HepG2 (cell line): ENCODE measurements at regions not wholly inside any gene's neighbourhood (a gene's known extent, or its start where the extent isn't known, plus 50 kb on each side); places are given as distances from the start of the nearest gene placed in this dataset.

Experiments used
- ATAC-seq: fragments of 200-7000 bp; cut with Tn5 transposase; 3 replicates; pipeline ENCODE4 v1.9.1; 2020; ENCODE audit warnings: mild to moderate bottlenecking, moderate library complexity
- BruUV-seq: library from RNA; stranded (reverse); fragments of 400-500 nt; replicated peaks from 2 replicates; lab custom pipeline; 2021; lab: Mats Ljungman, UMichigan
- CTCF ChIA-PET: fragments of 300-600 bp; formaldehyde crosslinking; extraction: SDS; loops from one replicate; lab custom pipeline; 2021; ENCODE audit warnings: low total read pairs, inconsistent platforms, low intra/inter-chr PET ratio; lab: Yijun Ruan, JAX
- POLR2A ChIA-PET: fragments of 350-600 bp; sonication (Branson Sonifier 250); formaldehyde crosslinking; loops from one replicate; lab custom pipeline; 2020; ENCODE audit warnings: antibody characterized with exemption, inconsistent platforms; lab: Yijun Ruan, JAX
- DNase-seq: peaks from one replicate; pipeline ENCODE4 v3.0.0-alpha.2; 2015; ENCODE audit warnings: low spot score
- FAIRE-seq: peaks from 3 replicates; lab custom pipeline; 2011; peaks lifted over from hg19 to GRCh38; lab: Jason Lieb, UNC
- H2AFZ ChIP-seq: one replicate; pipeline ENCODE4 v1.6.1; 2011; ENCODE audit warnings: low read length, inconsistent platforms
- H3K27ac ChIP-seq: fragments of 300-600 bp; 3 replicates; pipeline ENCODE4 v1.8.0; 2011; ENCODE audit warnings: mixed run types, mild to moderate bottlenecking, mixed read lengths, low read length, inconsistent platforms; ENCODE audit not compliant: insufficient read depth; ENCODE audit errors: extremely low read length
- H3K27me3 ChIP-seq, 2 experiments: fragments of 200-600 bp in 1 of 2; 2 replicates in 1 of 2; 3 replicates in 1 of 2; pipeline versions ENCODE4 v1.6.0 to v1.8.0; 2011; ENCODE audit warnings: low read length in 2 of 2, mild to moderate bottlenecking in 2 of 2, moderate library complexity in 2 of 2, inconsistent platforms in 1 of 2; ENCODE audit not compliant: insufficient read depth in 2 of 2, control insufficient read depth in 1 of 2
- H3K36me3 ChIP-seq, 2 experiments: fragments of 200-600 bp in 1 of 2; replicated peaks in 1 of 2; 2 replicates in 1 of 2; 3 replicates in 1 of 2; pipeline versions ENCODE4 v1.5.1 to v1.8.0; 2011; ENCODE audit warnings: low read length in 2 of 2, inconsistent platforms in 1 of 2; ENCODE audit not compliant: insufficient read depth in 2 of 2, control insufficient read depth in 1 of 2
- H3K4me1 ChIP-seq: 2 replicates; pipeline ENCODE4 v1.5.1; 2012; ENCODE audit warnings: low read length, inconsistent platforms; ENCODE audit not compliant: insufficient read depth
- H3K4me2 ChIP-seq: 2 replicates; pipeline ENCODE4 v1.6.0; 2011; ENCODE audit warnings: low read depth, low read length, inconsistent platforms
- H3K4me3 ChIP-seq, 3 experiments: fragments of 200-600 bp in 1 of 3; sonication (generic), shearing (Covaris generic) in 1 of 3; replicated peaks in 1 of 3; 2 replicates each; pipeline ENCODE4 v1.5.1; 2011 to 2016; ENCODE audit warnings: low read length in 3 of 3, inconsistent platforms in 2 of 3, low read depth in 2 of 3, mild to moderate bottlenecking in 2 of 3, control low read depth in 1 of 3, mixed read lengths in 1 of 3; ENCODE audit not compliant: insufficient read depth in 1 of 3
- H3K79me2 ChIP-seq: one replicate; pipeline ENCODE4 v1.6.1; 2011; ENCODE audit warnings: low read length, inconsistent platforms; ENCODE audit not compliant: insufficient read depth
- H3K9ac ChIP-seq: 2 replicates; pipeline ENCODE4 v1.6.0; 2011; ENCODE audit warnings: mild to moderate bottlenecking, low read depth, low read length, inconsistent platforms; ENCODE audit not compliant: insufficient read depth
- H3K9me3 ChIP-seq: 2 replicates; pipeline ENCODE4 v1.5.1; 2012; ENCODE audit warnings: mild to moderate bottlenecking, low read length
- H4K20me1 ChIP-seq: 2 replicates; pipeline ENCODE4 v1.6.0; 2011; ENCODE audit warnings: inconsistent platforms, mild to moderate bottlenecking, low read length, moderate library complexity; ENCODE audit not compliant: insufficient read depth
- CAMTA2 ChIP-seq: sonication (generic); formaldehyde crosslinking; IDR thresholded peaks from 2 replicates; pipeline ENCODE4 v1.4.0; 2020; ENCODE audit warnings: mild to moderate bottlenecking, missing genetic modification reagents, borderline replicate concordance
- CBX5 ChIP-seq: sonication (generic); formaldehyde crosslinking; IDR thresholded peaks from 2 replicates; pipeline ENCODE4 v1.4.0; 2020; ENCODE audit warnings: missing genetic modification reagents, borderline replicate concordance
- DMAP1 ChIP-seq: IDR thresholded peaks from 2 replicates; pipeline ENCODE4 v1.6.1; 2016
- GATAD1 ChIP-seq: IDR thresholded peaks from 2 replicates; pipeline ENCODE4 v1.6.1; 2016; ENCODE audit warnings: missing genetic modification reagents, missing compliant biosample characterization
- HNRNPUL1 ChIP-seq: fragments of 200-400 bp; formaldehyde crosslinking; IDR thresholded peaks from 2 replicates; pipeline ENCODE4 v1.6.1; 2017; ENCODE audit warnings: low read depth, mild to moderate bottlenecking, low read length, moderate library complexity
- SRSF4 ChIP-seq: fragments of 200-400 bp; formaldehyde crosslinking; IDR thresholded peaks from one replicate; pipeline ENCODE4 v1.6.1; 2018; ENCODE audit warnings: mild to moderate bottlenecking, low read depth, low read length, moderate library complexity; ENCODE audit not compliant: poor library complexity, severe bottlenecking
- TMF1 ChIP-seq: sonication (generic); formaldehyde crosslinking; IDR thresholded peaks from 2 replicates; pipeline ENCODE4 v1.8.1; 2022; ENCODE audit warnings: low read depth, missing genetic modification reagents
- ZNF225 ChIP-seq: sonication (generic); formaldehyde crosslinking; IDR thresholded peaks from 2 replicates; pipeline ENCODE4 v1.4.0; 2020; ENCODE audit warnings: mild to moderate bottlenecking, missing genetic modification reagents
- ZNF230 ChIP-seq: sonication (generic); formaldehyde crosslinking; IDR thresholded peaks from 2 replicates; pipeline ENCODE4 v1.4.0; 2020; ENCODE audit warnings: mild to moderate bottlenecking, missing genetic modification reagents
- ZNF574 ChIP-seq: sonication (generic); formaldehyde crosslinking; IDR thresholded peaks from 2 replicates; pipeline ENCODE4 v1.4.0; 2020; ENCODE audit warnings: missing genetic modification reagents
- WGBS: methylation state at CpG from one replicate; pipeline ENCODE4 v1.1.6; 2017; ENCODE audit warnings: low lambda C conversion rate; 5-methylcytosine and 5-hydroxymethylcytosine counted together
- in situ Hi-C: cut with HindIII; loops from 2 replicates; pipeline ENCODE4 v1.10.0; 2017; ENCODE audit warnings: low pct_unique_long_range_greater_than_20kb; ENCODE audit not compliant: extremely low pct_ligation_motif_present
- intact Hi-C: fragments of 100-400 bp; cut with micrococcal nuclease; formaldehyde crosslinking; loops from one replicate; pipeline ENCODE4 v1.10.0; 2022; ENCODE audit not compliant: unreplicated experiment
- TF ChIP-seq, protein P1 (sequence below): sonication (generic); formaldehyde crosslinking; IDR thresholded peaks from 2 replicates; pipeline ENCODE4 v1.5.0; 2020; ENCODE audit warnings: missing genetic modification reagents

DNA sequence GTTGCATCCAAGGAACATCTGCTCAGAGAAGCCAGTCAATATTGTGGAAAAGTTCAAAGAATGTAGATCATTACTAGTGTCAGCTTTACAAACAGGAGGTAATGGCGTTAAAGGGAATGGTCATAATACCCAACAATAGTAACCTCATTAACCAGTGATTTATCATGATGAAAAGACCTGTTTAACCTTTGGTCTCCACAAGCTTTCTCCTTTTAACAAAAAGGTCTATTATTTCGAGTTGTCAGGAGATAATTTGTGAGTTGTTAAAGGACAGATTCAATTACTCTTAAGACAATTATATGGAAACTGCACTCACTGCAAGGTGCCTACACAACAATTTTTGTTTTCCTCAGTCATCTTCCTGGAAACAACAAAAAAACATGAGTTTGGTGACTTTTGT lies 73.8 kb upstream of the HTATIP2 start:
- no peak overlapping the region for H3K4me3 ChIP-seq
- FAIRE-seq (no peak), DNase-seq (no peak), ATAC-seq (no peak)
- BruUV-seq: no TSS peak
- 0% methylated on average over 2 of the region's 2 CpGs for WGBS
- TF ChIP-seq DMAP1 (CRISPR knock-in tag) (no peak), ZNF230 (CRISPR knock-in tag) (no peak), ZNF574 (CRISPR knock-in tag) (no peak), GATAD1 (CRISPR knock-in tag) (no peak), SRSF4 (no peak), TMF1 (CRISPR knock-in tag) (no peak), CAMTA2 (CRISPR knock-in tag) (no peak), CBX5 (CRISPR knock-in tag) (no peak), ZNF225 (CRISPR knock-in tag) (no peak), HNRNPUL1 (no peak)
- TF ChIP-seq, protein P1, sequence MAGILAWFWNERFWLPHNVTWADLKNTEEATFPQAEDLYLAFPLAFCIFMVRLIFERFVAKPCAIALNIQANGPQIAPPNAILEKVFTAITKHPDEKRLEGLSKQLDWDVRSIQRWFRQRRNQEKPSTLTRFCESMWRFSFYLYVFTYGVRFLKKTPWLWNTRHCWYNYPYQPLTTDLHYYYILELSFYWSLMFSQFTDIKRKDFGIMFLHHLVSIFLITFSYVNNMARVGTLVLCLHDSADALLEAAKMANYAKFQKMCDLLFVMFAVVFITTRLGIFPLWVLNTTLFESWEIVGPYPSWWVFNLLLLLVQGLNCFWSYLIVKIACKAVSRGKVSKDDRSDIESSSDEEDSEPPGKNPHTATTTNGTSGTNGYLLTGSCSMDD: no peak
- H2AFZ ChIP-seq: no peak overlapping the region
- in situ Hi-C loops (no loop called here), intact Hi-C loops (no loop called here)
- ChIA-PET POLR2A (no interaction called here), CTCF (no interaction called here)
- H3K4me2 ChIP-seq: no peak overlapping the region
- no peaks in the 10 kb centered on the region for H3K9me3 ChIP-seq
- H3K4me1 ChIP-seq: no peaks in the 10 kb centered on the region
- H3K9ac ChIP-seq: no peak overlapping the region
- no peak overlapping the region for H3K27ac ChIP-seq
- H3K79me2 ChIP-seq: no peaks in the 10 kb centered on the region
- no peaks in the 10 kb centered on the region for H3K36me3 ChIP-seq
- peaks cover 2 to 7% of the 10 kb centered on the region in 2 experiments; a peak in 3 of 5 replicates for H3K27me3 ChIP-seq
- H4K20me1 ChIP-seq: no peaks in the 10 kb centered on the region
